Ishikawa (cell line): ENCODE measurements at regions not wholly inside any gene's neighbourhood (a gene's known extent, or its start where the extent isn't known, plus 50 kb on each side); places are given as distances from the start of the nearest gene placed in this dataset.

Source experiments
- CEBPB ChIP-seq: IDR thresholded peaks from 2 replicates; pipeline ENCODE4 v1.6.1; 2012
- EGR1 ChIP-seq: IDR thresholded peaks from 2 replicates; pipeline ENCODE4 v1.6.1; 2012
- EP300 ChIP-seq: IDR thresholded peaks from 2 replicates; pipeline ENCODE4 v1.6.1; 2012; ENCODE audit warnings: borderline replicate concordance
- NFIC ChIP-seq: IDR thresholded peaks from 2 replicates; pipeline ENCODE4 v1.6.1; 2012
- RAD21 ChIP-seq: IDR thresholded peaks from 2 replicates; pipeline ENCODE4 v1.6.1; 2012; ENCODE audit warnings: low read depth
- REST ChIP-seq: IDR thresholded peaks from 2 replicates; pipeline ENCODE4 v1.6.1; 2012; ENCODE audit warnings: low read depth, mild to moderate bottlenecking
- TAF1 ChIP-seq: IDR thresholded peaks from 2 replicates; pipeline ENCODE4 v1.6.1; 2012; ENCODE audit warnings: low read depth, mild to moderate bottlenecking
- TCF12 ChIP-seq: IDR thresholded peaks from 2 replicates; pipeline ENCODE4 v1.6.1; 2012; ENCODE audit warnings: low read depth
- YY1 ChIP-seq: IDR thresholded peaks from 2 replicates; pipeline ENCODE4 v1.6.1; 2012; ENCODE audit warnings: low read depth
- ZBTB7A ChIP-seq: IDR thresholded peaks from 2 replicates; pipeline ENCODE4 v1.6.1; 2012; ENCODE audit warnings: low read depth
- TF ChIP-seq, protein P1 (sequence below): IDR thresholded peaks from 2 replicates; pipeline ENCODE4 v1.6.1; 2012
- TF ChIP-seq, protein P2 (sequence below): IDR thresholded peaks from 2 replicates; pipeline ENCODE4 v1.6.1; 2012

GRCh38 chr2:210798180-210798579, 241.8 kb downstream of the CPS1 start:
- TF ChIP-seq TAF1 (no peak), RAD21 (no peak), TCF12 (no peak), EGR1 (no peak), EP300 (no peak), NFIC (no peak), YY1 (no peak), ZBTB7A (no peak), CEBPB (no peak), REST (no peak)
- TF ChIP-seq, protein P1, sequence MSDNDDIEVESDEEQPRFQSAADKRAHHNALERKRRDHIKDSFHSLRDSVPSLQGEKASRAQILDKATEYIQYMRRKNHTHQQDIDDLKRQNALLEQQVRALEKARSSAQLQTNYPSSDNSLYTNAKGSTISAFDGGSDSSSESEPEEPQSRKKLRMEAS = no peak
- TF ChIP-seq, protein P2, sequence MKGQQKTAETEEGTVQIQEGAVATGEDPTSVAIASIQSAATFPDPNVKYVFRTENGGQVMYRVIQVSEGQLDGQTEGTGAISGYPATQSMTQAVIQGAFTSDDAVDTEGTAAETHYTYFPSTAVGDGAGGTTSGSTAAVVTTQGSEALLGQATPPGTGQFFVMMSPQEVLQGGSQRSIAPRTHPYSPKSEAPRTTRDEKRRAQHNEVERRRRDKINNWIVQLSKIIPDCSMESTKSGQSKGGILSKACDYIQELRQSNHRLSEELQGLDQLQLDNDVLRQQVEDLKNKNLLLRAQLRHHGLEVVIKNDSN = no peak
